ENCODE measurements at regions not wholly inside any gene's neighbourhood (a gene's known extent, or its start where the extent isn't known, plus 50 kb on each side); places are given as distances from the start of the nearest gene placed in this dataset.

- Histone ChIP-seq H3K36me3 (ENCODE audit: insufficient read depth in 1 of 2, low read depth in 1 of 2) (no peaks in the 10 kb centered on the region), H3K4me1 (no peaks in the 10 kb centered on the region), H3K27me3 (ENCODE audit: insufficient read depth in 3 of 3, low read length in 2 of 3) (no peaks in the 10 kb centered on the region), H3K9me3 (no peaks in the 10 kb centered on the region), H3K4me3 (no peak overlapping the region), H3K27ac (no peak overlapping the region)
- WGBS, 3 donors: 85 to 88% (median 85%) methylated on average over 11 of the region's 11 CpGs
- intact Hi-C loops (cut with DNase I): no loop called here
- DNase-seq (no peak), ATAC-seq (peak in 1 of 4 donors; percentile 23)
- TF ChIP-seq CTCF (IDR thresholded peaks at IDR 0.05): no peak
Observed at GRCh38 chr2:236685979-236686520, 116.4 kb downstream of the ACKR3 start.

GRCh38 chr2:236686561-236686960 lies 116.9 kb downstream of the ACKR3 start:
- Histone ChIP-seq H3K9me3 (no peaks in the 10 kb centered on the region), H3K27ac (no peak overlapping the region), H3K36me3 (ENCODE audit: insufficient read depth in 1 of 2, low read depth in 1 of 2) (no peaks in the 10 kb centered on the region), H3K27me3 (ENCODE audit: insufficient read depth in 3 of 3, low read length in 2 of 3) (no peaks in the 10 kb centered on the region), H3K4me1 (no peaks in the 10 kb centered on the region), H3K4me3 (no peak overlapping the region)
- no peak for ATAC-seq
- intact Hi-C loops (cut with DNase I): no loop called here
- no peak for DNase-seq
- 84 to 93% (median 89%) methylated on average over 2 of the region's 2 CpGs for WGBS, 3 donors
- TF ChIP-seq CTCF (IDR thresholded peaks at IDR 0.05): no peak

DNA sequence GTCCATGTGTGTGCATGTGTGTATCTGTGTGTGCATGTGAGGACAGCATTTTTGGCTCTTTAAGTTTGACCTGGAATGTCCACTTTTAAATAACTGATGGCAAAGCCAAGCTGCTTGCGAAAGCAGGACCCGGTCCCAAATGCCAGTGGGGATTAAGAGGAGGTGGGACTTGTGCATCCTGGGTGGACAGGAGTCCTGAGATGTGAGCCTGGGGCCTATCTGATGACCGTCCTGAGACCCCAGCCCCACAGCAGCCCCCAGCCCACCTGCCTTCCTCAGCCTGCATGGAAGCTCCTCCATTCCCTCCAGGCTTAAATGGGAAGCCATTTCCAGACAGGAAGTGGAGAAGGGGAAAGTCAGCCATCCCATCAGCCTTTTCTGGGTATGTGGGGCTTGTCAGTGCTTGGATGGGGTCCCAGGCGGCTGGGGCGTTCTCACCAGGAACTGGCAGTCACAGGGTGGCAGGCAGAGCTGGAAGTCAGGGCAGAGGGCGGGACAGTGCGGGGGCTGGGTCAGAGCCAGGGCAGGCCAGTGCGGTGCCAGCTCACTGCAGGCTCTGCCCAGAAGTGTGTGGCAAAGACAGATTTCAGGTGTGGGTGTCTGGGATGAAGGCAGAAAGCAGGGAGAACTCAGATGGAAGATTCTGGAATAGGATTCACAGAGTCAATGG lies 117.8 kb downstream of the ACKR3 start:
- Histone ChIP-seq H3K4me3 (no peak overlapping the region), H3K27ac (no peak overlapping the region), H3K27me3 (ENCODE audit: insufficient read depth in 3 of 3, low read length in 2 of 3) (no peaks in the 10 kb centered on the region), H3K9me3 (no peaks in the 10 kb centered on the region), H3K36me3 (ENCODE audit: insufficient read depth in 1 of 2, low read depth in 1 of 2) (no peaks in the 10 kb centered on the region), H3K4me1 (no peaks in the 10 kb centered on the region)
- DNase-seq: no peak
- peak in 3 of 4 donors; percentile 42 to 61 (median 56) for ATAC-seq
- no peak for TF ChIP-seq CTCF (IDR thresholded peaks at IDR 0.05)
- WGBS, 3 donors: 34 to 57% (median 42%) methylated on average over 8 of the region's 8 CpGs
- intact Hi-C loops (cut with DNase I): no loop called here

GRCh38 chr2:236688157-236688556 lies 118.5 kb downstream of the ACKR3 start:
- Histone ChIP-seq H3K36me3 (ENCODE audit: insufficient read depth in 1 of 2, low read depth in 1 of 2) (no peaks in the 10 kb centered on the region), H3K4me3 (no peak overlapping the region), H3K4me1 (no peaks in the 10 kb centered on the region), H3K27ac (no peak overlapping the region), H3K9me3 (no peaks in the 10 kb centered on the region), H3K27me3 (ENCODE audit: insufficient read depth in 3 of 3, low read length in 2 of 3) (no peaks in the 10 kb centered on the region)
- WGBS, 3 donors: 60 to 72% (median 61%) methylated on average over 6 of the region's 6 CpGs
- TF ChIP-seq CTCF (IDR thresholded peaks at IDR 0.05): no peak
- intact Hi-C loops (cut with DNase I): no loop called here
- ATAC-seq (no peak), DNase-seq (no peak)

All from psoas muscle (tissue), 7 donors.